ENCODE measurements at regions not wholly inside any gene's neighbourhood (a gene's known extent, or its start where the extent isn't known, plus 50 kb on each side); places are given as distances from the start of the nearest gene placed in this dataset.

DNA sequence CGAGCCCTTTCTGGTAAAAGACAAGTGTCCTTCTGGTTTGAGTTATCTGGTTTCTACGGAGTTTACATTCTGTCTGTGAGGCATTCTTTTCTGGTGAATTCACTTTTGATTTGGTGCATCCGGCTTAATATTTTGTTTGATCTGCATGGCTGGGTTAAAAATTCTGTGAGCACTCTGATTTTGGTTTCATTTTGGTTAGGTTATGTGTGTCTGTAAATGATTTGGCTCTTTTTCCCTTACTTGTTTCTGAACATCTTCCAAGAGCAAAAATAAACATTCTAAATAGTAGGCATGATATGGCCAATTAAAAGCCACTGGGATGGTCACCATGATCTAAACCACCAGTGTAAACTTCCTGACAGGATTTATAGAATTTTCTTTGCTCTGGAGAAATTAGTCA, 85.7 kb upstream of the PTPN13 start:
- intact Hi-C loops (cut with micrococcal nuclease), result no loop called here
- Histone ChIP-seq H3K9ac (ENCODE audit: low read length) (no peak overlapping the region), H3K4me3 (ENCODE audit: control extremely low read depth in 1 of 5, extremely low read depth in 1 of 5, insufficient read depth in 1 of 5, low read depth in 2 of 5, low read length in 4 of 5) (no peak overlapping the region), H3K79me2 (ENCODE audit: control insufficient read depth, insufficient read depth, low read length) (no peaks in the 10 kb centered on the region), H3K9me3 (ENCODE audit: control extremely low read depth in 1 of 3, control insufficient read depth in 2 of 3, insufficient read depth in 1 of 3, low read length in 2 of 3) (no peaks in the 10 kb centered on the region), H3K27me3 (replicated peaks in 1 of 4; ENCODE audit: control extremely low read depth in 1 of 4, control insufficient read depth in 3 of 4, insufficient read depth in 4 of 4, low read length in 3 of 4) (peaks cover 0 to 3% (median 0%) of the 10 kb centered on the region in 4 experiments), H3K4me2 (replicated peaks; ENCODE audit: low read depth, low read length, poor library complexity, severe bottlenecking) (no peak overlapping the region), H2AFZ (ENCODE audit: insufficient read depth, low read depth, low read length, poor library complexity, severe bottlenecking) (no peak overlapping the region), H3K27ac (ENCODE audit: low read length in 2 of 2) (no peak overlapping the region), H3K36me3 (replicated peaks in 1 of 2; ENCODE audit: control extremely low read depth in 1 of 2, control insufficient read depth in 1 of 2, extremely low read depth in 1 of 2, insufficient read depth in 2 of 2, low read length in 1 of 2) (no peaks in the 10 kb centered on the region), H4K20me1 (ENCODE audit: control insufficient read depth, insufficient read depth, low read length, poor library complexity, severe bottlenecking) (no peaks in the 10 kb centered on the region), H3K4me1 (ENCODE audit: control insufficient read depth in 2 of 2, insufficient read depth in 2 of 2, low read length in 2 of 2) (no peaks in the 10 kb centered on the region)
- DNase-seq (no peak), ATAC-seq (ENCODE audit: low read depth) (no peak)
- WGBS (ENCODE audit: insufficient coverage), result 100% methylated on average over 2 of the region's 3 CpGs
- no peaks in the 10 kb centered on the region for H3K9me3 Mint-ChIP-seq (ENCODE audit: insufficient read depth)
- no peaks in the 10 kb centered on the region for H3K4me1 Mint-ChIP-seq
- POLR2A ChIA-PET, result no interaction called here
- peaks cover 15% of the 10 kb centered on the region for H3K27me3 Mint-ChIP-seq
- no peak overlapping the region for H3K27ac Mint-ChIP-seq
- TF ChIP-seq, protein P1, sequence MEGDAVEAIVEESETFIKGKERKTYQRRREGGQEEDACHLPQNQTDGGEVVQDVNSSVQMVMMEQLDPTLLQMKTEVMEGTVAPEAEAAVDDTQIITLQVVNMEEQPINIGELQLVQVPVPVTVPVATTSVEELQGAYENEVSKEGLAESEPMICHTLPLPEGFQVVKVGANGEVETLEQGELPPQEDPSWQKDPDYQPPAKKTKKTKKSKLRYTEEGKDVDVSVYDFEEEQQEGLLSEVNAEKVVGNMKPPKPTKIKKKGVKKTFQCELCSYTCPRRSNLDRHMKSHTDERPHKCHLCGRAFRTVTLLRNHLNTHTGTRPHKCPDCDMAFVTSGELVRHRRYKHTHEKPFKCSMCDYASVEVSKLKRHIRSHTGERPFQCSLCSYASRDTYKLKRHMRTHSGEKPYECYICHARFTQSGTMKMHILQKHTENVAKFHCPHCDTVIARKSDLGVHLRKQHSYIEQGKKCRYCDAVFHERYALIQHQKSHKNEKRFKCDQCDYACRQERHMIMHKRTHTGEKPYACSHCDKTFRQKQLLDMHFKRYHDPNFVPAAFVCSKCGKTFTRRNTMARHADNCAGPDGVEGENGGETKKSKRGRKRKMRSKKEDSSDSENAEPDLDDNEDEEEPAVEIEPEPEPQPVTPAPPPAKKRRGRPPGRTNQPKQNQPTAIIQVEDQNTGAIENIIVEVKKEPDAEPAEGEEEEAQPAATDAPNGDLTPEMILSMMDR (IDR thresholded peaks at IDR 0.05), result no peak
- no peak for TF ChIP-seq EZH2 (IDR thresholded peaks at IDR 0.05; ENCODE audit: borderline replicate concordance, insufficient read depth, low read depth, low read length, poor library complexity, severe bottlenecking)
- CTCF ChIA-PET, result no interaction called here
- no peak overlapping the region for H3K4me3 Mint-ChIP-seq

GRCh38 chr4:86511590-86511989, 82.5 kb upstream of the PTPN13 start:
- Histone ChIP-seq H3K4me3 (ENCODE audit: control extremely low read depth in 1 of 5, extremely low read depth in 1 of 5, insufficient read depth in 1 of 5, low read depth in 2 of 5, low read length in 4 of 5) (no peak overlapping the region), H3K4me2 (replicated peaks; ENCODE audit: low read depth, low read length, poor library complexity, severe bottlenecking) (no peak overlapping the region), H3K27ac (ENCODE audit: low read length in 2 of 2) (no peak overlapping the region), H3K79me2 (ENCODE audit: control insufficient read depth, insufficient read depth, low read length) (no peaks in the 10 kb centered on the region), H3K9me3 (ENCODE audit: control extremely low read depth in 1 of 3, control insufficient read depth in 2 of 3, insufficient read depth in 1 of 3, low read length in 2 of 3) (no peaks in the 10 kb centered on the region), H3K36me3 (replicated peaks in 1 of 2; ENCODE audit: control extremely low read depth in 1 of 2, control insufficient read depth in 1 of 2, extremely low read depth in 1 of 2, insufficient read depth in 2 of 2, low read length in 1 of 2) (no peaks in the 10 kb centered on the region), H2AFZ (ENCODE audit: insufficient read depth, low read depth, low read length, poor library complexity, severe bottlenecking) (no peak overlapping the region), H3K27me3 (replicated peaks in 1 of 4; ENCODE audit: control extremely low read depth in 1 of 4, control insufficient read depth in 3 of 4, insufficient read depth in 4 of 4, low read length in 3 of 4) (no peaks in the 10 kb centered on the region), H4K20me1 (ENCODE audit: control insufficient read depth, insufficient read depth, low read length, poor library complexity, severe bottlenecking) (no peaks in the 10 kb centered on the region), H3K4me1 (ENCODE audit: control insufficient read depth in 2 of 2, insufficient read depth in 2 of 2, low read length in 2 of 2) (no peaks in the 10 kb centered on the region), H3K9ac (ENCODE audit: low read length) (no peak overlapping the region)
- Mint-ChIP-seq H3K27me3 (peaks cover 5% of the 10 kb centered on the region), H3K27ac (no peak overlapping the region), H3K4me3 (no peak overlapping the region), H3K4me1 (no peaks in the 10 kb centered on the region), H3K9me3 (ENCODE audit: insufficient read depth) (peaks cover 4% of the 10 kb centered on the region)
- intact Hi-C loops (cut with micrococcal nuclease), result no loop called here
- CTCF ChIA-PET, result interaction anchor here (3.1 kb wide), 1 partner anchor 12 kb away, joined by 11 read pairs; no protein-coding TSS in a partner anchor
- no peak for DNase-seq
- 98% methylated on average over 2 of the region's 2 CpGs for WGBS (ENCODE audit: insufficient coverage)
- POLR2A ChIA-PET, result no interaction called here
- no peak for ATAC-seq (ENCODE audit: low read depth)
- no peak for TF ChIP-seq EZH2 (IDR thresholded peaks at IDR 0.05; ENCODE audit: borderline replicate concordance, insufficient read depth, low read depth, low read length, poor library complexity, severe bottlenecking)
- TF ChIP-seq, protein P1 (IDR thresholded peaks at IDR 0.05), result no peak
